Left forelimb (tissue), 1 donor: ENCODE measurements at regions not wholly inside any gene's neighbourhood (a gene's known extent, or its start where the extent isn't known, plus 50 kb on each side); places are given as distances from the start of the nearest gene placed in this dataset.

Experiments
- DNase-seq: peaks from one replicate; pipeline ENCODE4 v3.0.0-alpha.2; 2018; ENCODE audit warnings: low spot score

DNA sequence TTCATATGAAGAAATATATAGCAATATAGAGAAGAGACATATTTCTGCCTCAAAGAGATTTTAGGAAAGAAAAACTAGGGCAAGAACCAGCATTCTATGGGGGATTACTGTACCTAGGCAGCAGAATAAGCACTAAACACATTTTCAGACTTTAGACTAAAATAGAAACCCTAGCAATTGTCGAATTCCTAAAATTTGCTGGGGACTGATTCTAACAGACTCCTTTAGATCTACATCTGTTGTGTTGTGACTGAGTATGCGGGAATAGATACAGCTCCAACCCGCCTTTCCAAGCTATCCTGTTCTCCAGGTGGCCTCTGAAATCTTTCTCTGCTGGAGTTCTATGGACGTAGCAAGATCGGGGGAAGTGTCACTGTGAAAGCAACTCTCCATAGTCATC lies 482.2 kb downstream of the NTRK2 start:
- DNase-seq, result no peak

DNA sequence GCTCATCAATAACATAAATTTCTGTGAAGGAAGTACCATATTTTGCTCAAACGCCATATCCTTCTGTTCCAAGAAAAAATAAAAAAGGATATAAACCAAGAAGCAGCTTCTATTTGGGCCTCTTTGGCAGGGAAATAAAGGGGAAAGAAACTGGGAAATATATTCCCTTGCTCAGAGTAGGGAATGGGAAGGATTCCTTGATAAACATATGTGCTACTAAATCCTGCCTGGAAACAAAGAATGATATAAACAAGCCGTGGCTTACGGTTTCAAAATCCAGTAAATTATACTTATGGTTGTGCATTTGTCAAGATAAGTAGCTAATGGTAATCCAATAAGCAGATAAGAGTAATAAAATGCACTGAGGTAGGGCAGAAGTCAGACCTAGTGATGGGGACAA lies 481.6 kb downstream of the NTRK2 start:
- no peak for DNase-seq

DNA sequence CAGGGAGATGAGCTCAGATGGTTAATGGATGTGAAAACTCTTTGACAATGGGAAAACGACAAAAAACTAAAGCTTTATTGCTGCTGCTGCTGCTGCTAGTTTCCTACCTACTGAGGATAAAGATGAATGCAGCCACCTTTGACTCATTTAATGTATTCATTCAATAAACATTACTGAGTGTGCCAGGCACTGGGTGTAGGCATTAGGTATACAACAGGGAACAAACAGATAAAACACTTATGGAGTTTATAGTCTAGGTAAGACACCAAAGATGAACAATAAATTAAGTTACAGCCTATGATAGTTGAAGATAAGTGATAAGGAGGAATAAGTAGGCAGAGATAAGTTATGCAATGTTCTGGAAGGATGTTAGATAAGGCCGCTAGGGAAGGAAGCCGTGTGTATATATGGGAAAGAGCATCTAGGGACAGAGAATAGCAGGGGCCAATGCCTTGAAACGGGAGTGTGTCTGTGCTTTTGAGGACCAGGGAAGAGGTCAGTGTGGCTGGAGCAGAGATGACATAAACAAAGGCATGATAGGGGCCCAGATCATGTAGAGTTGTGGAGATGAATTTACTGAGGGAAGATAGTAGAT lies 477.6 kb downstream of the NTRK2 start:
- DNase-seq, result no peak

DNA sequence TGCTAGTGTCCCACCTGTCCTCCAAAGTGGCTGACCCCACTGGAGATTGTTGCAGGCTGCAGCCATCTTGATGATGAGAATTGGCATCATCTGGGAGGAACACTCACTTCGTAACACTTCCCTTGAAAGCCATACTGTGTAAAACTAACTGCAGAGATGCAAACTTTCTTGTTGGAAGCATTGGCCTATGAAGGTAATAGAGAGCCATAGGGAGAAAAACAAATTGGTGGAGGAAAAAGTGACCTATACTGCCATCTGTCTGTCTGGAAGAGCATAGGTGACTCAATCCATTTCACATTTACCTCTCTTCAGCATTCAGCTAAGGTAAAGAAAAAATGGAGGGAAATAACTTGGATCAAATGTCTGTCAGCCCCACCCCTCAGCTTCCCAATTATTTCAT lies 473.4 kb downstream of the NTRK2 start:
- no peak for DNase-seq

DNA sequence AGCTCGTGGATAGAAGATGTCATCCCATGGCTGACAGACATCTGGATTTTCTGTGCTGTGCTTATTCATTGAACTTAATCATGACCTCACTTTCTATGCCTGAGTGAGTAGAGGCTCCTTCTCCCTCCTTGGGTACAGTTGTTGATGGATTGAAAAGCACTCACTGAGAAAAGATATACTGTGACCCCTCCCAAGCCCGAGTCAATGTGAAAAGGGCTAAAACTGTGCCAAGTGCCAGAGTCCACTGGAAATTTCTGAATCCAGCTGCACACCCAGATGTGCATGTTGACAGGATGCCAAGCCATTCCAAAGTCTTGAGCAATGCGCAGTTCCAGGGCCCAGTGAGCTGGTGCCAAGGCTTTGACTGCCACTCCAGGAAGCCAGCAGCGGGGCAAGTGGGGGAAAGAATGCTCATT lies 473.0 kb downstream of the NTRK2 start:
- no peak for DNase-seq

DNA sequence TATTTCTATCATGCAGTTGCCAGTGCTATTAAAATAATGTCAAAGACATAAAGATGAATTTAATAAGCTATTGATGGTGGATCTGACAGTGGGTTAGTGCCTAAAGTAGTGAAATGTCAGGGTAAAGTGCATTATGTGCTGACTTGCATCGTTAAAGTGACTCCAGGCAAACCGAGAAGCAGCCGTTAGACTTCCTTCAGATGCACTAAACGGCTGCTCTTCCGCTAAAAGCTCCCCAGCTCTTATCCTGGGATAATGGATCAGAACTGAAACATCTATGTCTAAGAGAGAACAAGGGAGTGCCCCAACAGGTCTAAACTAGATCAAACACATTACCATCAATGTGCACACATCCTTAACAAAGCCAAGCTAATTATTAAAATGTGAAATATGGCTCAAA lies 468.2 kb downstream of the NTRK2 start:
- DNase-seq, result no peak

DNA sequence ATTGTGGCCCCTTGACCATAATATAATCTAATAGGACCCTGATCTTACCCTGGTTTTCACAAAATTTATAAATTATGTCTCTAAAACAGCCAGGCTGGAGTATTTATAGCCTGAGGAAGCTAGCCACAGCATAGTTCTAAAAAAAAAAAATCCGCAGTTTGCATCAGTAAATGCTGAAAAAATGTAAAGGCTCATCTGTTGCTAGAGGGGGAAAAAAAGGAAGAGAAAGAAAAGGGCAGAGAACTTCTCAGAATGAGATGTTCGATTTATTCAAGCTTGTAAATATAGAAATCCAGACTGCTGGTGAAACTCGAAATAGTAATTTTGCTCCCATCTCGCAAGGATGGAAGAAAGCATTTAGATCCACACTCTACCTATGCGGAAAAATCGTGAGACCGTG lies 467.5 kb downstream of the NTRK2 start:
- DNase-seq, result no peak

DNA sequence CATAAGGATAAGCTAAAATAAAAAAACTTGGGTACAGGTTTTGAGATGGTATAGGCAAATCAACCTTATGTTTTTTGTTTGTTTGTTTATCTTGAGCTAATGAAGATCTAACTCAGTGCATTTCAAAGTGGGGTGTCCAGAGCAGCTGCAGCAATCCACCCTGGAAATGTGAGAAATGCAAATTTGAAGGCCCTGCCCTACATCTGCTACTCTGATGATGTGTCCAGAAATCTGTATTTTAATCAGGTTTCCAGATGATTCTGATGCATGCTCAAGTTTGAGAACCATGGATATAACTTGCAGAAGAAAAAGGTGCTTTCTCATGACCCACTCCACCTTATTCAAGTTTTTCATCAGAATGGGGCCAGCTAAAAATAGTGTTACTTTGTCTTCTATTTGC lies 467.0 kb downstream of the NTRK2 start:
- no peak for DNase-seq

DNA sequence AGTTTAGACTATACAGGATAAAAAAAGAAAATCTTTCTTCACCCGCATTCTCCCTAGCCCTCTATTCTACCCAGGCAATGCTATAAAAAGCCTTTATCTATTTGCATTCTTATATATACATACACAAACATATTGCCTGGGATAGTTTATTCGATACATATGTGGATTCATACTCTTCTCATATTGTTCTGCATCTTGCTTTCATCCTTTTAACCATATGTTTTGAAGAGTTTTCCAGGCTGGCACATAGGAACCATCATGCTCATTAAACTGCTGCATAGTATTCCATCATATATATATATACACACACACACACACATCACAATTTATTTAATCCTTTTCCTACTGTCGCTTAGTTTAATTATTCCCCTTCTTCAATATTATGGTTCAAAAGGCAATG lies 461.2 kb downstream of the NTRK2 start:
- DNase-seq, result no peak

DNA sequence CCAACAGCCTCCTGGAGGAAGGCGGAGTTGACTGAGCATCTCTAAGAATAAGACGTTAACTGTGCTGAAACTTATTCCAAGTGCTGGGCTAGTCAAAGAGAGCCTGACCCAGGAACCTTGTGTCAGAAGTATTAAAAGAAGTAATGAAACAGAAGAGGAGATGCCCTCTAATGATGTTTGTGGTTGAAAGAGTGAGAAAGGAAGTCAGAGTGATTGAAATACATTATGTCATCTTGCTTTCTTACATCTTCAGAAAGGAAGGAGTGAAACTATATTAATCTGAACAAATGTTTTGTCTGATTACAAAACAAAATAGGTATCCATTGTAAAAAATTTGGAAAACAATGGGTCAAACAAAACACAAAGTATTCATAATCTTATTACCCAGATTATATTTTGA lies 460.7 kb downstream of the NTRK2 start:
- DNase-seq, result no peak

DNA sequence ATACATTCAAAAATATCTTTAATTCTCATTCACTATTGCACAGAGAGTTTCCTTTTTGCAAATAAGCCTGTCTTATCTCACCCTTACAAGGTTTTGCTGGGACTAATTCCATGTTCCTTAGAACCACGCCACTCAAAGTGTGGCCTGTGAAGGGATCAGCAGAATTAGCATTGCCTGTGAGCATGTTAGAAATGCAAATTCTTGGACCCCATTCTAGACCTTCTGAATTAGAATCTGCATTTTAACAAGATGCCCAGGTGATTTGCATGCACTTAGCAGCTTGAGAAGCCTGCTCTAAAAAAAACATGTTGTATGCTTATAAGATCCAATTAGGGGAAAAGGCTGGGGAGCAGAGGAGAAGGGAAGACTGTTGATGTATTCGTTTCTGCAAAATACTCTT lies 460.0 kb downstream of the NTRK2 start:
- DNase-seq, result no peak

DNA sequence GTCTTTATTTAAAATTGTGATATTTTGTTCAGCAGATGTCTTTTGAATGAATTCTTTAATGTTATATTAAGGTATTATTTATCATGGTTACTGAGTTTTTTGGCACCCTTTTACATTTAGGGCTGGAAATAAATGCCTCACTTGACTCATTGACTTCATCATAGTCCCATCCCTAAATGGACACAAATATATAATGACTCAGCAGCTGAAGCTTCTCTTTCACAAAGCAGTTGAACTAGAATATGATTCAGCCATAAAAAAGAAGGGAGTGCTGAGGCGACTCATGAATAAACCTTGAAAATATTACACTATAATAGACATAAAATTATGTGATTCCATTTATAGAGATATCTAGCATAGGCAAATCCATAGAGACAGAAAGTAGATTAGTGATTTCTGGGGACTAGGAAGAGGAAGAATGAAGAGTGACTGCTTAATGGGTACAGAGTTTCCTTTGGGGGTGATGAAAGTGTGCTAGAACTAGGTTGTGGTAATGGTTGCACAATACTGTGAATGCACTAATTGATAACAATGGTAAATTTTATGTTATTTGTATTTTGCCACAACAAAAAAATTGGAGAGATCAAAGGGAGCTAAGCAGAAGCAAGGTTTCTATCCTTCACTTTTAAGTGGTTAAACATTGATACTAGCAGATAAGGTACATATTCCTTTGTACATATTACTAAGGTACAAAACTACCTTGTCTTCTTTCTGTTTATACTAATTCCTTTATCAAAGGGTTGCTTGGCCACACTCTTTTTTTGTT lies 449.6 kb downstream of the NTRK2 start:
- DNase-seq, result no peak

DNA sequence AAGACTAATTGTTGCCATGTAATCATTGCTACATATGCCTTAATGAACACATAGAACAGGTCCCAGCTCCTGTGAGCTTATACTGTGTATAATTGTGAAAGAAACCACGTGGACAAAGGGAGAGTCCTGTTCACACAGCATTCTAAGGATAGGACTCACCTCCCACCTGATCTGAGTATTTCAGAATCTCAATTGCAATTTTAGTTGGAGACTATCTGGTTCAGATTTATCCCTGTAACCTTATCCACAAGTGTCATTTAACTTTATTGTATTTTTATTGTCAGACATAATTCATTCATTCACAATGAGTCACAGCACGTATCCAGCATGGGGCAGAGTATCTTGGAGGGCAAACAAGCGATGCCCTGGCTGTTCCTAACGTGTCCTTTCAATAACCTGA lies 448.3 kb downstream of the NTRK2 start:
- no peak for DNase-seq

DNA sequence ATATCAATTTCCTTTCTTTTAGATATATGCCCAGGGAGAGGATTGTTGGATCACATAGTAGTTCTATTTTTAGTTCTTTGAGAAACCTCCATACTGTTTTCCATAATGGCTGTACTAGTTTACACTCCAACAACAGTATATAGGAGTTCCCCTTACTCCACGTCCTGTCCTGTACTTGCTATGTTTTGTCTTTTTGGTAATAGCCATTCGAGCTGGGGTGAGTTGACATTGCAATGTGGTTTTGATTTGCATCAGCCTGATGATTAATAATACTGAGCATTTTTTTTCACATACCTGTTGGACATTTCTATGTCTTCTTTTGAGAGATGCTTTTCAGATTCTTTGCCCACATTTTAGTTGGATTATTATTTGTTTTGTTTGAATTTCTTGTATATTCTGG lies 445.9 kb downstream of the NTRK2 start:
- no peak for DNase-seq

DNA sequence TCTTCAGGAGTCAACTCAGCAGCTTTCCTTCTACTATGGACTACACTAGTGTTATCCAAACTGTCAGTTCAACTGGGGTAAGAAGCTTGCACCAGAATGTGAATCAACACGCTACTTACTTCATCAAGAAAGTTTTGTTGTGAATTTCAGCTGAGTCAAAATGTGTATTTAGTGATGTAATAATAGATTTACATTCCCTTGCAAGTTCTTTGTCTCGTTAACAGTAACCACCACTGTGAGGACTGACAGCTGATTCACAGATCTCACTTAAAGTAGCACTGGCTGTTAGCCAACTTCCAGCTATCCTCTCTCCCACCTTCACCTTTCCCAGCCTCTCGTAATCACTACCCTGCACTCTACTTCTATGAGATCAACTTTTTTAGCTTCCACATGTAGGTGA lies 445.3 kb downstream of the NTRK2 start:
- DNase-seq, result no peak

DNA sequence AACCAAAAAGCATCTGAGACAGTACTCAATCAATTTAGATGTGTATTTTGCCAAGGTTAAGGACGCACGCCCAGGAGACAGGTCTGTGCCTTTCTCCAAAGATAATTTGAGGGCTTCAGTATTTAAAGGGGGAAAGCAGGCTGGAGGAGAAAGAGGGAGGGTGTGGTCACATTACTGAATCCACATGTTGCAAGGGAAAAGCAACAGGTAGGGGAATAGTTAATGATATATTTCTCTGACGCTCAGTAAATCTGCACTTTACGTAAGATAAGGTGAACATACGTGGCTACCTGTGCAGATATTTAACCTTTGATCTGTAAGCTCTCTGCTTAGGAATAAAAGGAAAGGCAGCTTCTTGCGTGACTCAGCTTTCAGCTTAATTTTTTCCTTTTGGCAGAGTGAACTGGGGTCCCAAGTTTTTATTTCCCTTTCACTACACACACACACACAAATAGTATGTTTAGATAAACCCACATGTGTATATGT lies 443.4 kb downstream of the NTRK2 start:
- no peak for DNase-seq

DNA sequence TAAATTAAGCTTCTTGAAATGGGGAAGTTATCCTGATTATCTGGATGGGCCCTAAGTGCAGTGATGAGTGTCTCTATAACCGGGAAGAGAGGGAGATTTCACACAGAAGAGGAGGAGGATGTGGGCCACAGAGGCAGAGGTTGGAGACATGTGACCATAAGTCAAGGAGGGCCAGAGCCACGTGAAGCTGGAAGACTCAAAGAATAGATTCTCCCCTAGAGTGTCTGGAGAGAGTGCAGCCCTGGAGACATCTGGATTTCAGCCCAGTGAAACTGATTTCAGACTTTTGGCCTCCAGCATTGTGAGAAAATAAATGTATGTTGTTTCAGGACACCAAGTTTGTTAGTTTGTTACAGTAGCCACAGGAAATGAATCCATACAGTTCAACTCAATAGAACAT lies 442.9 kb downstream of the NTRK2 start:
- no peak for DNase-seq

DNA sequence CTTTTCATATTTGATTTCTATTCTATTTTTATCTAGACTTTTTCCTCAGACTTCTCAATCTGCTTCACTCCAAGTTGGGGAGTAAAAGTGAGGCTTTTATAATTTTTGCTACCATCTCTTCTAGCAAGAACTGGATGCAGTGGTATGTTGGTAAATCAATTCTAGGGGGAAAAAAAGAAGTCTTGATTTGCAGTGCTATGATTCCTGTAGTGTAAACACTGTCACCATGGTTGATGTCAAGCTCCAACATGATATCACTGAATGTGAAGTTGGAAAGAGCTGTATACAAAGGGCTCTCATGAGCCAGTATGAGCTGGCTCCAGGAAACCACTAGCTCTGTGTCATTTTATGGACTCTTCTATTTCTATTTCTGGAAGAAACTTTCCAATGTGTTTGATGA lies 439.2 kb downstream of the NTRK2 start:
- DNase-seq, result no peak

DNA sequence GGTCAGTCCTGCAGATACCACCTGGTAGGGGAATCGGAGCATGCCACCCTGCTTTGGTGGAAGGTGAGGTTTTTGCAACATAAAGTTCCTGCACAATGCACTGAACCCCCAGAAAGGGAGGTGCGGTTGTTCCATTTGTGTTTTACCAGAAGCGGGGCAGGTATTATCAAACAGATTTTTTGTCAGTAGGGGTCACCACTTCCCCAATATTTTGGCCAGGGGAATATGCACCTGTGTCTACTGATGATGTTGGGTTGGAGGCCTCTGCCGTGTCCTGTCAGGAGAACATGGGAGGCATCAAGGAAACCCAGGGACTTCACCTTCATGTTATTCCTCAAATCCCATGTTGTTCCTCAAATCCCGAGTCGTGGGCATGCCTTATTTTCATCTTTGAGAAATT lies 438.7 kb downstream of the NTRK2 start:
- no peak for DNase-seq

DNA sequence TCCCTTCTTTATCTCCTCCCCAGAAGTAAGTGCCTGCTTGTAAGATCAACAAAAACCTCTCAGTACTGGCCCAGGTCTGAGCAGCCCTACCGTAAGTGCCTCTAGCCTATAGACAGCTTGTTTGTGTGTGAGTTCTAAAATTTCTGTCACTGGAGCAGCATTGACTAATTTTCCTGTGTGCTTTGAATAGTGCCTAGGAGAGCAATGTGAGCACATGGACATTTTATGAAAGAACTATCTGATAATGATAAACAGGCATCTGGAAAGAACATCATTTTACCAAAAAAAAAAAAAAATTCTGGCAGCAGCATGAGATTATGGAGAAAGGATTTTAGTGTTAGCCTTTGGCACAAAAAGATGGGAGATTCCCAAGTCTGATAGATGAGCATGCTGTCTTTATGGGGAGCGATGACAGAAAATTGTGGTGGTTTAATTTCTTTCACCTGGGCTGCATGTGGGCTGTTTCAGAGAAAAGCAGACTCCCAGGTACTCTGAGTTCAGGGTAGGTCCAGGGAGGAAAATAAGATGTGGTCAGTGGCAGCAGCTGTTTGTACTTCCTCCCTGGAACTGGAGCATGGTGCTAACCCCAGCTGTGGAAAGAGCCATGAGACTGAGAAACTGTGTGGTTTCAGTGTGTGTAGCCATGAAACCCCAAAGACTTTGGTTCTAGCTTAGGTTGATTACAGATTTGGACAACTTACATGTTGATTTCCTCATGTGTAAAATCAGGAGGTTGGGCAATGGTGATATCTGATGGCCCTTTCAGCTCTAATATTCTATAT lies 419.9 kb downstream of the NTRK2 start:
- DNase-seq, result no peak

DNA sequence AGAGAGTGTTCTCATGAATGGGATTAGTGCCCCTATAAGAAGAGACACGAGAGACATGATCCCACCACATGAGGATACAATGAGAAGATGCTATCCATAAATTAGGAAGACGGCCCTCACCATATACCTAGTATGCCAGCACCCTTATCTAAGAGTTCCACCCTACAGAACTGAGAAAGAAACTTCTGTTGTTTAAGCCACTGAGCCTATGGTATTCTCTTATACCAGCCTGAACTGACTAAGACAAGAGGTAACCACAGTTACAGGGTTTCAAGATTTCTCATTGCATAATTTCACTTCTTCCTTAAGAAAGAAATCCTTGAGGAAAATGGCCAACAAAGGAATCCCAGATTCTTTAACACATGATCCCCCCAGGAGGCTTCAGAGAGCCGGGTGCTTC lies 412.4 kb downstream of the NTRK2 start:
- DNase-seq, result no peak

DNA sequence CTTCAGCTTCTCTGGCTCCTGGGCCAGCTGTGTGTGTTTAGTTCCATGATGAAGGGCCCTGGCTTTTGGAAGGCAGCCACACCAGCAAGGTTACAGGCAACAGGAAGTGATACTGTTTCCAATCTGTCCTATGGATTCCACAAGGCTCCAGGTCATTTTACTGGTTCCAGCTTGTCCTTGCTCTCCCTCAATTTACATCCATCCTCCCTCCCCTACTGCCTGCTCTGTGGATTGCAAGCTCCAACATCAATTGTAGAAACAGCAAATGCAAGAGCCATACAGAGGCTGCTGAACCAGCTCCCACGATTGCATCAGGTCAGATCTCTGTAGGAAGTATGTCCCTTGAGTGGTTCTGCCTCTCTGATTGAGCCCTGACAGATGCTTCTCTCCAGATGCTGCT lies 409.8 kb downstream of the NTRK2 start:
- DNase-seq, result no peak

DNA sequence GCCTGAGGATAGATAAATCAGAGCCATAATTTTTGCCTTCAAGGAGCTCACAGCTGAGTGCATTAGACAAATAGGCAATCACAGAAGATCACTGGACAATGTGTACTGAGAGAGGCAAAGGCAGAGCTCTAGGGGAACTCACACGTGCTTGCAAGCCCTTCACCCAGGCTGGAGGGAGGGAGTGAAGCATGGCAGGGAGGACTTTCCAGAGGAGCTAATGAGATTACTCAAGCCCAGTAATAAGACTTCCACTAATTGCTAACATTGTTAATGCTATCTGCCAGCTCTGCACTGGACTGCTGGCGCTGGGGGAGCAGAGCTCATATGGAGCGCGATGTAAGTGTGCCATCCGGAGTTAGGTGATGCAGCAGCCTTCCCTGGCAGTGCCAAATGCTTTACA lies 408.4 kb downstream of the NTRK2 start:
- DNase-seq, result no peak
